NCI-H748 (cell line): ENCODE measurements at regions not wholly inside any gene's neighbourhood (a gene's known extent, or its start where the extent isn't known, plus 50 kb on each side); places are given as distances from the start of the nearest gene placed in this dataset.
"Not testable (repeated sequence)": the region's sequence is repeated elsewhere in the genome, so short reads cannot be mapped to it uniquely, and the experiment has no call there.

Source experiments
- DNase-seq: peaks from one replicate; lab custom pipeline; 2025; ENCODE audit not compliant: unreplicated experiment; lab: John Stamatoyannopoulos, UW

GRCh38 chr14:106204063-106204462 is 677.7 kb downstream of the TMEM121 start:
- DNase-seq: no peak

GRCh38 chr14:106207316-106207715 is 680.9 kb downstream of the TMEM121 start:
- no peak for DNase-seq

- no peak for DNase-seq
Measured at GRCh38 chr14:106208794-106209193, 682.4 kb downstream of the TMEM121 start.

GRCh38 chr14:106209755-106210154 is 683.4 kb downstream of the TMEM121 start:
- no peak for DNase-seq

GRCh38 chr14:106210650-106211049 is 684.3 kb downstream of the TMEM121 start:
- no peak for DNase-seq

GRCh38 chr14:106211334-106211900 is 685.0 kb downstream of the TMEM121 start:
- DNase-seq: no peak

- DNase-seq: no peak
Measured at GRCh38 chr14:106215229-106215628, 688.8 kb downstream of the TMEM121 start.

- no peak for DNase-seq
Measured at GRCh38 chr14:106216679-106217078, 690.3 kb downstream of the TMEM121 start.

GRCh38 chr14:106218174-106218573 is 691.8 kb downstream of the TMEM121 start:
- DNase-seq: no peak

- no peak for DNase-seq
Measured at GRCh38 chr14:106222311-106222710, 695.9 kb downstream of the TMEM121 start.

- no peak for DNase-seq
Measured at GRCh38 chr14:106222731-106223130, 696.3 kb downstream of the TMEM121 start.

- DNase-seq: no peak
Measured at GRCh38 chr14:106227793-106228192, 701.4 kb downstream of the TMEM121 start.

GRCh38 chr14:106228541-106229158 is 702.3 kb downstream of the TMEM121 start:
- DNase-seq: no peak

- DNase-seq: no peak
Measured at GRCh38 chr14:106230071-106230470, 703.7 kb downstream of the TMEM121 start.

GRCh38 chr14:106233191-106233590 is 706.8 kb downstream of the TMEM121 start:
- DNase-seq: not testable (repeated sequence)

- DNase-seq: not testable (repeated sequence)
Measured at GRCh38 chr14:106234525-106235254, 708.3 kb downstream of the TMEM121 start.

- no peak for DNase-seq
Measured at GRCh38 chr14:106235356-106236159, 709.2 kb downstream of the TMEM121 start.

- no peak for DNase-seq
Measured at GRCh38 chr14:106248321-106249192, 722.2 kb downstream of the TMEM121 start.

- not testable (repeated sequence) for DNase-seq
Measured at GRCh38 chr14:106253995-106254394, 727.6 kb downstream of the TMEM121 start.

GRCh38 chr14:106257569-106257994 is 731.2 kb downstream of the TMEM121 start:
- DNase-seq: peak; percentile 69
